Loucy (cell line): ENCODE measurements at regions not wholly inside any gene's neighbourhood (a gene's known extent, or its start where the extent isn't known, plus 50 kb on each side); places are given as distances from the start of the nearest gene placed in this dataset.

Experiments used
- CTCF ChIP-seq: fragments of 200-600 bp; sonication (generic); conservative IDR thresholded peaks from 2 replicates; pipeline ENCODE4 v1.5.1; 2014; ENCODE audit warnings: mild to moderate bottlenecking, antibody characterized with exemption, low read length
- EZH2phosphoT487 ChIP-seq: fragments of 200-600 bp; IDR thresholded peaks from 2 replicates; pipeline ENCODE4 v1.6.1; 2018; ENCODE audit warnings: antibody characterized with exemption, mild to moderate bottlenecking, moderate library complexity, borderline replicate concordance

GRCh38 chr10:25694206-25694933, 239.7 kb upstream of the MYO3A start:
- TF ChIP-seq CTCF (no peak), EZH2phosphoT487 (no peak)
